ENCODE measurements at regions not wholly inside any gene's neighbourhood (a gene's known extent, or its start where the extent isn't known, plus 50 kb on each side); places are given as distances from the start of the nearest gene placed in this dataset.
"Not testable (repeated sequence)": the region's sequence is repeated elsewhere in the genome, so short reads cannot be mapped to it uniquely, and the experiment has no call there.

- TF ChIP-seq CTCF (IDR thresholded peaks at IDR 0.05; ENCODE audit: borderline replicate concordance, extremely low read depth, low read length, poor library complexity, severe bottlenecking); EZH2 (IDR thresholded peaks at IDR 0.05; ENCODE audit: borderline replicate concordance, low read depth, low read length, severe bottlenecking): not testable (repeated sequence)
These were observed 152.9 kb downstream of the ZFP64 start for GRCh38 chr20:52038632-52039031.

All from DND-41 (cell line).